Ammon's horn (tissue), 1 donor: ENCODE measurements at regions not wholly inside any gene's neighbourhood (a gene's known extent, or its start where the extent isn't known, plus 50 kb on each side); places are given as distances from the start of the nearest gene placed in this dataset.

Experiments used
- DNase-seq: peaks from one replicate; pipeline ENCODE4 v3.0.0-alpha.2; 2016; ENCODE audit warnings: low spot score

DNA sequence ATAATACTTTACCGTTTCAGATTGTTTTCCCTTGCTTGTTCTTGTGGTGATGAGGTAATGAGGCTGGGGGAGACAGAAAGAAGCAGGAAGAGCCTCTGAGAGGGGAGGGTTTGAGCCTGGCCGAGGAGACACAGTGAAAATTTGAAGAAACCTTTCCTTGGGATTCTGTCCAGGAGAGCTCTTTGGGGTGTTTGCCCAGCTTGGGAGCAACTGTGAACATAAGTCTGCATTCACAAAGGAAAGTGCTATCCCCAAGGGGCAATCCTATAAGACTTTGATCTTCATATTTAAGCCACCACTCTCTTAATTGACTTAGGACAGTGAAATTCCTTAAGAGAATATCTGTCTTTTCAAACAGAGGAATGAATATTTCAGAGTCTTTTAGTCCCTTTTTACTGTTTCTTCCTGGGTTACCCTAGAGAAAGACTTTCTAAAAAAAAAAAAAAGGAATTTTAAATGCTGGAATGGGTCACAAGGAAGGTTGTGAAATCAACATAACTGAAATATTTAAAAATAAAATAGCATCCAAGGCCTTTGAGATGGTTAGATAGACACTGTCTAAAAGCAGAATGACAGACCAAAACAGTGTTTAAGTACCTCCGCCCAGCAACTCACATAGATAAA lies 52.5 kb upstream of the STAM2 start:
- no peak for DNase-seq

DNA sequence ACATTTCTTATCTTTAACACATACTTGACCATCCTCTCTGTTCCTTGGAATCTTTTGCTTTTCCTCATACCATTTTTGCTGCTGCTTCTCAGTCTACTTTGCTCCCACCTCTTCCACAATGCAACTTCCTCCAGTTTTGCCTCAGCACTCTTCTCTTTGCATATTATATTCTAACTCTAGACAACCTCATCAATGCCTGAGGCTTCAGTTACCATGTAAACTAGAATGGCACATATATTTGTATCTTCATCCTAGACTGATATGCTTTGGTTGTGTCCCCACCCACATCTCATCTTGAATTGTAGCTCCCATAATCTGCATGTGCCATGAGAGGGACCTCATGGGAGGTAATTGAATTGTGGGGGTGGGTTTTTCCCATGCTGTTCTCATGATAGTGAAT lies 55.9 kb upstream of the STAM2 start:
- DNase-seq, result no peak

DNA sequence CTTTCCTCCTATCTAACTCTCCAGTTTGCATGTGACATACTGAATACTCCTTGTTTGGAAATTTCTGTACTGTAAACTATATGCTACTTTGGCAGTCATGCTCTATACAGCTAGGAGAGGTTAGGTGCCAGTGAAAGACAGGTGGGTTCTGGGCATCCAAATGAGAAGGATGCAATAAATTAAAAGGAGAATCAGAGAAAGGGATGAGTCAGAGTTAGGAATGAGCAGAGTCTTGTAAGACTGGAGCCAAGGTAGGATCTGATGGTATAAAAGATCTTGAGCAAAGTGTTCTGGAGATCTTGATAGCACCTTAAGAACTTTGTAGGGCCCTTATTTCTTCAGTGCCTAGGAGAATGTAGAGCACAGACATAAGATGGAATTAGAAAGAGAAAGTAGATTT lies 58.7 kb upstream of the STAM2 start:
- no peak for DNase-seq

DNA sequence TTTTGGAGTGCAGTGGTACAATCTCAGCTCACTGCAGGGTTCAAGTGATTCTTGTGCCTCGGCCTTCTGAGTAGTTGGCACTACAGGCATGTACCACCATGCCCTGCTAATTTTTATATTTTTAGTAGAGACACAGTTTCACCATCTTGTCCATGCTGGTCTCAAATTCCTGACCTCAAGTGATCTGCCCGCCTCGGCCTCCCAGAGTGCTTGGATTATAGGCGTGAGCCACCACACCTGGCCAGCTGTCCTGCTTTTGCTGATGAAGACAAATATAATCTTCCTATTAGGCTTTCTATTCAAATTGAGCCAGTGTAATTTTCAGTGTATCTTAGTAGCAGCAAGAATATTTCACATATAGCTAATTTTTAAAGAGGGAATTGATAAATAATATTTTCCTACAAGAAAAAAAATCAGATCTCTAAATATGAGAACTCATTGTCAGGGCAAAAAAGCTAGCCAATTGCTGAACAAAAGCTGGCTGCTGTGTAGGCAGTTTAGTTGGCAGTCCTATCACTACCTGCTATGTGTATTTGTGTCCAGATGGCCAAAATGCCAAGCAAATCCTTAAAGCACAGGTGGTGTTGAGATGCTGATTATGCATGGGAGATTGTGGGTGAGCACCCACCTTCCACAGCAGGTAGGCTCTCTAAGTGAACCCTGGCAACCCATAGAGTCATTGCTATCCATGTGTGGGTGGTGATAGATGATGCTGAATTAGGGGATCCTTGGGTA lies 60.8 kb upstream of the STAM2 start:
- DNase-seq, result peak; percentile 13

DNA sequence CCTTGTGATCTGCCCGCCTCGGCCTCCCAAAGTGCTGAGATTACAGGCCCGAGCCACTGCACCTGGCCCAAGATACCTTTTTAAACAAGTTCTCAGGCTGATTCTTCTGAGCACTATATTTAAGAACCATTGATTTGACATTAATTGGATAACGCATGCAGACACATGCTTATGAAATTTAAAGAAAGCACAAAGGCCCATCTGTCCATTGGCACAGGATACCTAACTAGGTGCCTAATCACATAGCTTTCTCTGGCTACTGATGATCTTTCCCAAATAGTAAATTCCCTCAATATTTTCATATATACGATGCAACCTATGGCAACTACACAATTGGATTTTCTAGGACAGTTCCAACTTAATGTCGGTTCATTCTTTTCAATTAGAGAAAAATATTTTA lies 62.5 kb upstream of the STAM2 start:
- DNase-seq, result no peak

GRCh38 chr2:152240559-152241231 lies 65.1 kb upstream of the STAM2 start:
- no peak for DNase-seq

DNA sequence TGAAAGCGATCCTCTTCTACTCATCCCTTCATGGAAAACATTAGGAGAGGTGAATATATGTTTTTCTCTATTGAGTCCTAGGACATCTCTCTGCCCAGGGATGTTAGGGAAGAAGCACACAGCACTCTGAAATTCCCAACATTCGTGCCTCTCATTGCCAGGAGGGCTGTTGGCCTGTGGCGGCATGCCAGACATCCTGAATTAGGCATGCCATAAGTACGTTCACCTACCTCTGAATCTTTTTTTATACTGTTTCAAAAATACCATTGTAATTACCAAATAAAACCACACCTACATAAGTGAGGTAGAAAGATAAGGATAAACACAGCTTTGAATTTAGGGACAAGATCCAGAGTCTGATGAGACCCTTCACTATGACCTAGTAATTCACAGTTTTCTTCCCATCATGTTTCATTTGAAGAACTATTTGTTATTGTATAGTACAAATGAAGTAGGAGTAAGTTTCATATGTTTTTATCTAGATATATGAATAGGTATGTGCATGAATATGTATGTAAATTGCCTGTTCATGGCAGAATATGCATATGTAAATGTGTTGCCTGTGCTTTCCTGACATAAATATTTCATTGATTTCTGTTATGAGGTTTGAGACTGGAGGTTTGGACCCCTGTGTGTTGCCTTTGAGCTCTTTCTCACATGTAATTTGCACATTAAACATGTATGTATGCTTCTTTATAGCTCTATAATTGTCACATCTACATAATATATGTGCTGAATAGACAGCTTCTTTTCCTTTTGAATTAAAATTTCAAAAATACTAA lies 66.6 kb upstream of the STAM2 start:
- no peak for DNase-seq

DNA sequence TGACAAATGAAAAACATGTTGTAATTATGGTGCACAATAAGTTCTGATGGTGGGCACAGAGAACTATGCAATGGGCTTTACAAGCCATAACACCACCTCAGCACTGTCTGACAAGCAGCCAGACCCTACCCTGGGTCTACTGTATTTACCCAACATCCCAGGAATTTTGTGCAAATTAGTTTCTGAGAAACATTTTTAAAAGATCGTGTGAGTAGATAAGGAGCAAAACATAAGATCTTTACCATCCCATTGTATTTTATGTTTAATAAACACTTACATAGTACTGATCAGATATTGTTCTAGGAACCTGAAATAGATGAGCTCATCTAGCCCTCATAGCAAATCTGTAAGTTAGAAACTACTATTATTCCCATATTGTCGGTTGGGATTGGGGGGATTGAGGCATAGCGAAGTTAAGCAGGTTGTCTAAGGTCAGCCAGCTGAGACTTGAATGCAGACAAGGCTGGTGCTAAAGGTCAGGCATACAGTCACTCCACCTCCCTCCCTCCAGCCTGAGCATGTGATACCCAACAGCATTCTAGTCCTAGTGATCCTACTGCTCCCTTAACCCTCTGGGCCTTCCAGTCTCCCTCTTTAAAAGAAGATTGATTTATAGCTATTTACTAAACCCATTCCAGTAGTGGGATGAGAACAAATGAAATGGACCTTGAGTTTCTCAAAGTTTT lies 67.4 kb upstream of the STAM2 start:
- DNase-seq, result no peak

DNA sequence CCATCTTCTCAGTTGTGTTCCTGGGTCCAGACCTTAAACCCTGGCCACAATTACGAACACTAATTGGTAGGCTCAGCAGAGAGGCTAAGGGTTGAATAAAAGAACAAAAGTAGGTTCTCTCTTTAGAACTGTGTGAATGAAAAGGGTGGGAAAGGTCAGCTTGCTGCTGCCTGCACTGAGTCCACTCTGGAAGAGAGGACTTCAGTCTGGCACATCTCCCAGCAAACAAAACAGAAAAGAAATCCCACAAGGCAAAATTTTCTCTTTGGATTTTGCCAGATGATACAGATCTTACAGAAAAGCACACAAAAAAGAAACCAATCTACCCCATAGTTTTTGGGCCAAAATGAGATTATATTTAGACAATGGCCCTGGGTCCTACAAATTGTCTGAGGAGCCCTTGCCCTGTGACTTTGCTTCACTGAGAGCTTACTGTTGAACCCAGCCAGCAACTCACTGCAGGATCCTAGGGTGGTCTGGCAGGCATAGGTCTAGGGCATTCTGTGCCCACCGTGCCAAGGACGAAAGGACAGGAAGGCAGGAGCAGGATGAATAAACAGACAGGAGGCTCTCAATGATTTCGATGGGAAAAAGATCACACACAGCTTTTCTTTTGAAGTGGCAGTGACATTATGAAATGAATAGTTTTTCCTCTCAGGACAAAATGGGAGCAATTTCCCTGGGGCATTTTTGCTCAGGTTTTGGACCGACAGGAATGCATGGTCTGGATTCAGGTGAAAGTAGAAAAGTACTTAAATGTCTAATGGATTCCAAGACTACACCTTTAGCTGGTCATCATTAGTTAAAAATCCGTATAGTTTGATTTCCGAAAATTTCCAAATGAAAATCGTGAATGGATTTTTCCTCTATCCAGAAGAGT lies 68.4 kb upstream of the STAM2 start:
- peak; percentile 57 for DNase-seq

DNA sequence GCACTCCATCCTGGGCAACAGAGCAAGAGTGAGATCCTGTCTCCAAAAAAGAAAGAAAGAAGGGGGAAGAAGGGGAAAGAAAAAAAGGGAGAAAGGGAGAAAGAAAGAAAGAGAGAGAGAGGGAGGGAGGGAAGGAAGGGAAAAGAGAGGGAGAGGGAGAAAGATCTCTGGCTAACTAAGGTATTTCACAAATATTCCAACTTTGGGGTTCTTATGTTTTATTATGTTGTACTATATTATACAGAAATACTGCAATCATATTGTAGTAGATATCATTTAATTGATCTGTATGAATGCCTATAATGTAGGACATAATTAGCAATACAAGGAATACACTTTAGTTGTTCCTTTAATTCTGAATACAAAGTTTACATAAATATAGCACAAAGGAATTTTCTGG lies 70.1 kb upstream of the STAM2 start:
- no peak for DNase-seq

DNA sequence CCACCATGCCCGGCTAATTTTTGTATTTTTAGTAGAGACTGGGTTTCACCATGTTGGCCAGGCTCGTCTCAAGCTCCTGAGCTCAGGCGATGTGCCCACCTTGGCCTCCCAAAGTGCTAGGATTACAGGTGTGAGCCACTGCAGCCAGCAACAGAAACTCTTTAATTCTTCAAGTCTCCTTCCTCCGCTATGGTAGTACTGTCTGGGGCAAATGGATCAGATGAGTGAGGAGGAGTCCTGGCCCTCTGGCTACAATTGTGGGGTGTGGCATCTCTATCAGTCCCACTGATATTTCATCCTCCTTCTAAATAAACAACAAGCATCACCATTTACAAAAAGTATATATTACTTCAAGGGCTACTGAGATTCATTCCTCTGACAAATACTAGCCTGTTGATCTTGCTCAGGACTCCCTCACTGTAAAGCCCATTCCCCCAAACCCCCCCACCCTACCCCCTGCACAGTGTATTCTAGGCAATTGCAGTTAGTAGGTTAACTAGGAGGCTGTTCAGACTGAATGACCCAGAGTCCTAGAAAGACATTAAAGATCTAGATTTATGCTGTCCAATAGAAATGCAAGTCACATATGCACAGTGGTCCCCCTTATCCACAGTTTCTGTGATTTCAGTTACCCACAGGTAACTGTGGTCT lies 71.2 kb upstream of the STAM2 start:
- no peak for DNase-seq

- no peak for DNase-seq
Measured at GRCh38 chr2:152247337-152247695, 71.8 kb upstream of the STAM2 start.

DNA sequence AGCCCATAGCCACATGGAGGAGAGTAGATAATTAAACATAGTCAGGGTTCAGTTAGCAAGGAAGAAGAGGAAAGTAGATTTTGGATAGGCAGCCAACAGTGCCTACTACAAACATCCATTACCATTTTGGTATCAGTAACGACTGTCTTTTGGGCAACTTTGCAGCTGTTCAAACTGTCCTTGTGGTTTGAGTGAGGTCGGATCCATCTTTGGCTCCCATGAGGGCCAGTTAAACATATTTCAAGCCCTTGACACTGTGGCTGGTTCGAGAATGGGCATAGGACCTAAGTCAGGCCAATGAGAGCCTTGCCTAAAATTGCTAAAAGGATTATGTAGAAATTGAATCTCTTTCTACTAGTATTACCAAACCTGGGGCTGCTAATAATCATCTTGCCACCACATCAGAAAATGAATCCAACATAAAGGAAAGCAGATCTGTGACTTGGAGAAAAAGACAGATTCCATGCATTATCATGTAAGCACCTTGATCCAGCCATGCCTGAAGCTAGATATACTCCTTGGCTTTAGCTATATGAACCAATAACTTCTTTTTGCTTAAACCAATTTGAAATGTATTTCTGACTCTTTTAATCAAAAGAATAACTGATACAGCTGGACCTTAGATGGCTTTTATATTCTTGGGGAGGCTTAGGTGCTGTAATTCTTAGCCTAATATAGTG lies 75.0 kb upstream of the STAM2 start:
- no peak for DNase-seq

DNA sequence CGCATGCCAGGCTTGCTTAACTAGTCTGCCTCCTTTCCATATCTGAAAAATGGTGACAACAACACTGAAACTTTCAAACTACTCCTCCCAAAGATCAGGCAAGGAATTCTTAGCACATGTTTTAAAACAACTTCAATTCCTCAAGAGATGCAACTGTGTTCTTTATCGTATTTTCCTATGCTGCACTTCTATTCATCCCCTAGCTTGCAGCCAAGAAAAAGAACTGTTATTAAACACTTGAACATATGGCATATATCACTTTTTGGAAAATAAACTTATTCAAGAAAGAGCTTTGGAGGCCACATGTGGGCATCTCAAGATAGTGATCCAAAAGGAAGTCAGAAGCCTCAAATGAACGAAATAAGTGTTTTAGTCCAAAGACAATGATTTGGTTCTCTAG lies 75.6 kb upstream of the STAM2 start:
- no peak for DNase-seq

- no peak for DNase-seq
Measured at GRCh38 chr2:152251811-152252210, 76.2 kb upstream of the STAM2 start.

DNA sequence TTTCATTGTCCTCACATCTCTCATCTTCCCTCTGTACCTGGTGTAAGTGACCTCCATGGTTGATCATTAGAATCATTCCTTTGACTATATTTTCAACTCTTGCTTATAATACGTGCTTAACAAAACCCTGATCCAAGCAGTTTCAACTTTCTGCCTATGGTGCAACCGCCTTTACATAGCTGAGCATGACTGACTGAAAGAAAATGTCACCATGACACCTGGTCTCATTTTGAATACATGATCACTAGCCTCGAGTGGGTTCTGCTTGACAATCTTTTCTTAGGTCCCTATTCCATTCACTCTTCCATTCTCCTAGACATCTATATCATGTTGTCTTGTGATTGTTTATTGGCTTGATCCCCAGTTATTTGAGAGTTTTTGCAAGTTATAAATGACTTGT lies 78.9 kb upstream of the STAM2 start:
- no peak for DNase-seq

DNA sequence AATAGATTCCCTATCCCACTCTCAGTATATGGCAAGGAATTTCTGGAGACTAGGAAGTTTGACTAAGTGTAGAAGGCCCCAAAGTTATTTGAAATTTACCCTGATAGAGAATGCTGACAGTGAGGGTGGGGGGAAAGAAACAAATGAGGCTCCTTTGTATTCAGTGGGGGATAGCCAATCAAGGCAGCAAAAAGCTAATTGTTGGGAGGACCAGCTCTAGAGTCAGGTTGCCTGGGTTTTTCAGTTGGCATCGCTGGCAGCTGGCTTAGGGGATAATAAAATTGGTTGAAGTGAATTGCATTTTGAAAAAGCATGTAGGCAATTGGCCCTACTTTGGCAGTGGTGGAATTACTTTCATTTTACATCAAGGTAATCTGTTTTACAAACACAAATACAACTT lies 79.4 kb upstream of the STAM2 start:
- no peak for DNase-seq

GRCh38 chr2:152255918-152256317 lies 79.1 kb upstream of the FMNL2 start:
- DNase-seq, result no peak

DNA sequence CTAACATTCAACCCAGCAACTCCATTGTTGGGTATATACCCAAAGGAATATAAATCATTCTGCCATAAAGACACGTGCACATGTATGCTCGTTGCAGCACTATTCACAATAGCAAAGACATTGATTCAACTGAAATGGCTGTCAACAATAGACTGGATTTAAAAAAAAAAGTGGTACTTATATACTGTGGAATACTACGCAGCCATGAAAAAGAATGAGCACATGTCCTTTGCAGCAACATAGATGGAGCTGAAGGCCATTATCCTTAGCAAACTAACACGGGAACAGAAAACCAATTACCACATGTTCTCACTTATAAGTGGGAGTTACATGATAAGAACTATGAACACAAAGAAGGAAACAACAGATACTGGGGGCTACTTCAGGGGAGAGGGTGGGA lies 74.0 kb upstream of the FMNL2 start:
- no peak for DNase-seq

DNA sequence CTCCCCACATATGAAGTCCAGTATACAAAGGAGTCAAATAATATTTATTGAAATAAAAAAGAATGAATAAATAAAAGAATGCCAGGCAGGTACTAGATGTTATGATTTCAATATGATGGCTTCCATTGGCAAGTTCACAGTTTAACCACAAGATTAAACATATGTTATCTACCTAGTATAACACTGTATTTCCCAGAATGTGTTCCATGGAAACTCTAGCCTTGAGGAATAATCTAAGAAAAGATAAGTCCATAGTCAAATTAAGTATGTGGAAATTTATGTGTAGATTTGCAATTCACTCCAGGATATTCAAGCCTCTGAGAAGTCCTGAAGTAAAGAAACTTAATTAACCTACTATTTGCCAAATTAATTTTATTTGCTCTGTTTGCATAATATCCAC lies 71.1 kb upstream of the FMNL2 start:
- DNase-seq, result no peak
